GM23338 (cell line): ENCODE measurements at regions not wholly inside any gene's neighbourhood (a gene's known extent, or its start where the extent isn't known, plus 50 kb on each side); places are given as distances from the start of the nearest gene placed in this dataset.

Experiments
- ATAC-seq: fragments of 200-7000 bp; cut with Tn5 transposase; 3 replicates; pipeline ENCODE4 v1.9.1; 2020
- DNase-seq: peaks from one replicate; pipeline ENCODE4 v3.0.0-alpha.2; 2015; ENCODE audit warnings: low spot score
- H2AFZ ChIP-seq: fragments of 200-600 bp; sonication (generic); 2 replicates; pipeline ENCODE4 v1.8.0; 2016; ENCODE audit warnings: antibody characterized with exemption, mild to moderate bottlenecking, moderate library complexity
- H3F3A ChIP-seq: fragments of 200-600 bp; sonication (generic); replicated peaks from 2 replicates; pipeline ENCODE4 v1.8.0; 2017; ENCODE audit warnings: antibody characterized with exemption, mixed run types, low read depth
- H3K27ac ChIP-seq: fragments of 200-600 bp; sonication (generic); 2 replicates; pipeline ENCODE4 v1.6.1; 2016; ENCODE audit warnings: low read depth
- H3K27me3 ChIP-seq: fragments of 200-600 bp; sonication (generic); 2 replicates; pipeline ENCODE4 v1.8.0; 2016; ENCODE audit warnings: mild to moderate bottlenecking, mixed run types, moderate library complexity; ENCODE audit not compliant: insufficient read depth
- H3K36me3 ChIP-seq: fragments of 200-600 bp; sonication (generic); 2 replicates; pipeline ENCODE4 v1.8.0; 2016; ENCODE audit warnings: mild to moderate bottlenecking; ENCODE audit not compliant: insufficient read depth
- H3K4me1 ChIP-seq: fragments of 200-600 bp; sonication (generic); 2 replicates; pipeline ENCODE4 v1.8.0; 2016; ENCODE audit warnings: mild to moderate bottlenecking, moderate library complexity; ENCODE audit not compliant: insufficient read depth
- H3K4me2 ChIP-seq: fragments of 200-600 bp; sonication (generic); 2 replicates; pipeline ENCODE4 v1.7.1; 2017; ENCODE audit warnings: mixed run types
- H3K4me3 ChIP-seq: fragments of 200-600 bp; sonication (generic); 2 replicates; pipeline ENCODE4 v1.6.1; 2016; ENCODE audit warnings: mixed run types
- H3K79me2 ChIP-seq: fragments of 200-600 bp; sonication (generic); replicated peaks from 2 replicates; pipeline ENCODE4 v1.8.0; 2017; ENCODE audit warnings: mild to moderate bottlenecking; ENCODE audit not compliant: insufficient read depth
- H3K9me2 ChIP-seq: fragments of 200-600 bp; sonication (generic); 2 replicates; pipeline ENCODE4 v1.8.0; 2017; ENCODE audit not compliant: insufficient read depth
- H4K20me1 ChIP-seq: fragments of 200-600 bp; sonication (generic); replicated peaks from 2 replicates; pipeline ENCODE4 v1.8.0; 2017; ENCODE audit warnings: mild to moderate bottlenecking; ENCODE audit not compliant: insufficient read depth
- H3K27ac Mint-ChIP-seq: 2 replicates; pipeline ENCODE4 v1.8.0; 2020; ENCODE audit warnings: inconsistent platforms, mild to moderate bottlenecking, moderate library complexity, mixed read lengths
- H3K27me3 Mint-ChIP-seq: 3 replicates; pipeline ENCODE4 v1.8.0; 2022; ENCODE audit warnings: low read depth, mild to moderate bottlenecking, moderate library complexity, mixed read lengths, inconsistent platforms; ENCODE audit not compliant: insufficient read depth, poor library complexity
- H3K36me3 Mint-ChIP-seq: 3 replicates; pipeline ENCODE4 v1.8.0; 2021; ENCODE audit warnings: low read depth, mild to moderate bottlenecking, inconsistent platforms, moderate library complexity, mixed read lengths
- H3K4me1 Mint-ChIP-seq: 3 replicates; pipeline ENCODE4 v1.8.0; 2020; ENCODE audit warnings: mild to moderate bottlenecking, inconsistent platforms, mixed read lengths
- H3K4me3 Mint-ChIP-seq: 3 replicates; pipeline ENCODE4 v1.8.0; 2021; ENCODE audit warnings: moderate library complexity, mild to moderate bottlenecking, inconsistent platforms, mixed read lengths
- H3K9me3 Mint-ChIP-seq: 3 replicates; pipeline ENCODE4 v1.8.0; 2020; ENCODE audit warnings: moderate library complexity, mild to moderate bottlenecking, inconsistent platforms, mixed read lengths
- CREB1 ChIP-seq: fragments of 250-450 bp; sonication (Bioruptor Pico); IDR thresholded peaks from 2 replicates; pipeline ENCODE4 v1.5.0; 2020; ENCODE audit warnings: low read depth, mild to moderate bottlenecking, moderate library complexity
- EZH2 ChIP-seq: fragments of 200-600 bp; sonication (generic); IDR thresholded peaks from one replicate; pipeline ENCODE4 v1.8.0; 2017; ENCODE audit warnings: antibody characterized with exemption, mild to moderate bottlenecking, low read depth; ENCODE audit not compliant: unreplicated experiment
- JUNB ChIP-seq: IDR thresholded peaks from one replicate; pipeline ENCODE4 v1.6.1; 2016; ENCODE audit warnings: antibody characterized with exemption; ENCODE audit not compliant: unreplicated experiment
- STAT1 ChIP-seq: IDR thresholded peaks from one replicate; pipeline ENCODE4 v1.6.1; 2016; ENCODE audit warnings: antibody characterized with exemption; ENCODE audit not compliant: unreplicated experiment
- TF ChIP-seq, protein P1 (sequence below): fragments of 250-450 bp; sonication (Bioruptor Pico); IDR thresholded peaks from 2 replicates; pipeline ENCODE4 v1.5.0; 2020; ENCODE audit warnings: mild to moderate bottlenecking, moderate library complexity
- TF ChIP-seq, protein P2 (sequence below): IDR thresholded peaks from one replicate; pipeline ENCODE4 v1.6.1; 2018; ENCODE audit warnings: antibody characterized with exemption; ENCODE audit not compliant: unreplicated experiment

DNA sequence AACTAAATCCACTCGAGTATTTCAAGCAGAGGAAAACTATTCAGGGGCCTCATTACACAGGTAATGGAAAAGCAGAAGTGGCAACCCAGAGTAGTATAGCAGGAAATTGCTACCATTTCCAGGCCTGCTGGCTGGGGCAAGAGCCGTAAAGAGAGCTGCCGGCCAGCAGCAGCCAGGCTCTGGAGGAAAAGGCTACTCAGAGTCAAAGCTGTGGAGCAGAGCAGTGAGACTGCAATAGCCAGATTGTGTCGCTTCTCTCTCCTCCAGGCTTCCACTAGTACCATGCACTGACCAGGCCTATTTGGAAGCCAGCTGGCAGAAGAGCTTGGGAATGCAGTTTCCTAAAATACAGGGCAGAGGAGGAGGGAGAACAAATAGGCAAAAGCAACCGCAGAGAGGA is 155.5 kb downstream of the OMA1 start (continued):
- TF ChIP-seq, protein P1, sequence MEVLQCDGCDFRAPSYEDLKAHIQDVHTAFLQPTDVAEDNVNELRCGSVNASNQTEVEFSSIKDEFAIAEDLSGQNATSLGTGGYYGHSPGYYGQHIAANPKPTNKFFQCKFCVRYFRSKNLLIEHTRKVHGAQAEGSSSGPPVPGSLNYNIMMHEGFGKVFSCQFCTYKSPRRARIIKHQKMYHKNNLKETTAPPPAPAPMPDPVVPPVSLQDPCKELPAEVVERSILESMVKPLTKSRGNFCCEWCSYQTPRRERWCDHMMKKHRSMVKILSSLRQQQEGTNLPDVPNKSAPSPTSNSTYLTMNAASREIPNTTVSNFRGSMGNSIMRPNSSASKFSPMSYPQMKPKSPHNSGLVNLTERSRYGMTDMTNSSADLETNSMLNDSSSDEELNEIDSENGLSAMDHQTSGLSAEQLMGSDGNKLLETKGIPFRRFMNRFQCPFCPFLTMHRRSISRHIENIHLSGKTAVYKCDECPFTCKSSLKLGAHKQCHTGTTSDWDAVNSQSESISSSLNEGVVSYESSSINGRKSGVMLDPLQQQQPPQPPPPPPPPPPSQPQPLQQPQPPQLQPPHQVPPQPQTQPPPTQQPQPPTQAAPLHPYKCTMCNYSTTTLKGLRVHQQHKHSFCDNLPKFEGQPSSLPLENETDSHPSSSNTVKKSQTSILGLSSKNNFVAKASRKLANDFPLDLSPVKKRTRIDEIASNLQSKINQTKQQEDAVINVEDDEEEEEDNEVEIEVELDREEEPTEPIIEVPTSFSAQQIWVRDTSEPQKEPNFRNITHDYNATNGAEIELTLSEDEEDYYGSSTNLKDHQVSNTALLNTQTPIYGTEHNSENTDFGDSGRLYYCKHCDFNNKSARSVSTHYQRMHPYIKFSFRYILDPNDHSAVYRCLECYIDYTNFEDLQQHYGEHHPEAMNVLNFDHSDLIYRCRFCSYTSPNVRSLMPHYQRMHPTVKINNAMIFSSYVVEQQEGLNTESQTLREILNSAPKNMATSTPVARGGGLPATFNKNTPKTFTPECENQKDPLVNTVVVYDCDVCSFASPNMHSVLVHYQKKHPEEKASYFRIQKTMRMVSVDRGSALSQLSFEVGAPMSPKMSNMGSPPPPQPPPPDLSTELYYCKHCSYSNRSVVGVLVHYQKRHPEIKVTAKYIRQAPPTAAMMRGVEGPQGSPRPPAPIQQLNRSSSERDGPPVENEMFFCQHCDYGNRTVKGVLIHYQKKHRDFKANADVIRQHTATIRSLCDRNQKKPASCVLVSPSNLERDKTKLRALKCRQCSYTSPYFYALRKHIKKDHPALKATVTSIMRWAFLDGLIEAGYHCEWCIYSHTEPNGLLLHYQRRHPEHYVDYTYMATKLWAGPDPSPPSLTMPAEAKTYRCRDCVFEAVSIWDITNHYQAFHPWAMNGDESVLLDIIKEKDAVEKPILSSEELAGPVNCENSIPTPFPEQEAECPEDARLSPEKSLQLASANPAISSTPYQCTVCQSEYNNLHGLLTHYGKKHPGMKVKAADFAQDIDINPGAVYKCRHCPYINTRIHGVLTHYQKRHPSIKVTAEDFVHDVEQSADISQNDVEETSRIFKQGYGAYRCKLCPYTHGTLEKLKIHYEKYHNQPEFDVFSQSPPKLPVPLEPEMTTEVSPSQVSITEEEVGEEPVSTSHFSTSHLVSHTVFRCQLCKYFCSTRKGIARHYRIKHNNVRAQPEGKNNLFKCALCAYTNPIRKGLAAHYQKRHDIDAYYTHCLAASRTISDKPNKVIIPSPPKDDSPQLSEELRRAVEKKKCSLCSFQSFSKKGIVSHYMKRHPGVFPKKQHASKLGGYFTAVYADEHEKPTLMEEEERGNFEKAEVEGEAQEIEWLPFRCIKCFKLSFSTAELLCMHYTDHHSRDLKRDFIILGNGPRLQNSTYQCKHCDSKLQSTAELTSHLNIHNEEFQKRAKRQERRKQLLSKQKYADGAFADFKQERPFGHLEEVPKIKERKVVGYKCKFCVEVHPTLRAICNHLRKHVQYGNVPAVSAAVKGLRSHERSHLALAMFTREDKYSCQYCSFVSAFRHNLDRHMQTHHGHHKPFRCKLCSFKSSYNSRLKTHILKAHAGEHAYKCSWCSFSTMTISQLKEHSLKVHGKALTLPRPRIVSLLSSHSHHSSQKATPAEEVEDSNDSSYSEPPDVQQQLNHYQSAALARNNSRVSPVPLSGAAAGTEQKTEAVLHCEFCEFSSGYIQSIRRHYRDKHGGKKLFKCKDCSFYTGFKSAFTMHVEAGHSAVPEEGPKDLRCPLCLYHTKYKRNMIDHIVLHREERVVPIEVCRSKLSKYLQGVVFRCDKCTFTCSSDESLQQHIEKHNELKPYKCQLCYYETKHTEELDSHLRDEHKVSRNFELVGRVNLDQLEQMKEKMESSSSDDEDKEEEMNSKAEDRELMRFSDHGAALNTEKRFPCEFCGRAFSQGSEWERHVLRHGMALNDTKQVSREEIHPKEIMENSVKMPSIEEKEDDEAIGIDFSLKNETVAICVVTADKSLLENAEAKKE (CRISPR knock-in tag), result no peak
- TF ChIP-seq CREB1 (CRISPR knock-in tag), result no peak
- TF ChIP-seq JUNB, result no peak
- TF ChIP-seq EZH2, result no peak

DNA sequence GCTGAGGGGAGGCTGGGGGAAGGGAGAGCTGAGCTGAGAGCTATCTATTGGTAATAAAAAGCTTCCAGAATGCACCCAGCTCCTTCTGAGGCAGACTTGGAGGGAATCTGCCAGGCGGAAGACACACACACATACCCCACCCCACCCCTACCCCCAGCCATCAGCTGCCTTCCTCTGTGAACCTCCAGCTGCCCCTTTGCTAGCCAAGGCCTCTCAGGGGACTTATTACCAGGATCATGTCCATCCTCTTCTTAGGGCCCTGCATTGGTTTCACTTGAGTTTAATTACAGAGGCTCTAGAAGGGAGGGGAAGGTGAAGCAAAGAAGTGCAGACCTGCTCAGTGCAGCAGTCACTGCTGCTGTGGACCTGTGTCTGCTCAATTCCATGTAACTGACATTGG is 156.4 kb downstream of the OMA1 start:
- Histone ChIP-seq H3K27me3 (no peaks in the 10 kb centered on the region), H3K4me3 (no peak overlapping the region), H3F3A (no peaks in the 10 kb centered on the region), H2AFZ (no peak overlapping the region), H3K27ac (no peak overlapping the region), H3K79me2 (no peaks in the 10 kb centered on the region), H4K20me1 (no peaks in the 10 kb centered on the region), H3K36me3 (no peaks in the 10 kb centered on the region), H3K4me1 (peaks cover 18% of the 10 kb centered on the region), H3K4me2 (no peak overlapping the region), H3K9me2 (peaks cover 10% of the 10 kb centered on the region; the same call in 1 of the 2 replicates)
- no peaks in the 10 kb centered on the region for H3K9me3 Mint-ChIP-seq
- H3K4me3 Mint-ChIP-seq, result no peak overlapping the region
- no peak for ATAC-seq
- no peak for DNase-seq
- H3K27me3 Mint-ChIP-seq, result peaks cover 1% of the 10 kb centered on the region
- no peaks in the 10 kb centered on the region for H3K36me3 Mint-ChIP-seq
- H3K27ac Mint-ChIP-seq, result no peak overlapping the region
- peaks cover 8% of the 10 kb centered on the region for H3K4me1 Mint-ChIP-seq
- TF ChIP-seq JUNB (no peak), STAT1 (no peak), CREB1 (CRISPR knock-in tag) (no peak)
- TF ChIP-seq, protein P2, sequence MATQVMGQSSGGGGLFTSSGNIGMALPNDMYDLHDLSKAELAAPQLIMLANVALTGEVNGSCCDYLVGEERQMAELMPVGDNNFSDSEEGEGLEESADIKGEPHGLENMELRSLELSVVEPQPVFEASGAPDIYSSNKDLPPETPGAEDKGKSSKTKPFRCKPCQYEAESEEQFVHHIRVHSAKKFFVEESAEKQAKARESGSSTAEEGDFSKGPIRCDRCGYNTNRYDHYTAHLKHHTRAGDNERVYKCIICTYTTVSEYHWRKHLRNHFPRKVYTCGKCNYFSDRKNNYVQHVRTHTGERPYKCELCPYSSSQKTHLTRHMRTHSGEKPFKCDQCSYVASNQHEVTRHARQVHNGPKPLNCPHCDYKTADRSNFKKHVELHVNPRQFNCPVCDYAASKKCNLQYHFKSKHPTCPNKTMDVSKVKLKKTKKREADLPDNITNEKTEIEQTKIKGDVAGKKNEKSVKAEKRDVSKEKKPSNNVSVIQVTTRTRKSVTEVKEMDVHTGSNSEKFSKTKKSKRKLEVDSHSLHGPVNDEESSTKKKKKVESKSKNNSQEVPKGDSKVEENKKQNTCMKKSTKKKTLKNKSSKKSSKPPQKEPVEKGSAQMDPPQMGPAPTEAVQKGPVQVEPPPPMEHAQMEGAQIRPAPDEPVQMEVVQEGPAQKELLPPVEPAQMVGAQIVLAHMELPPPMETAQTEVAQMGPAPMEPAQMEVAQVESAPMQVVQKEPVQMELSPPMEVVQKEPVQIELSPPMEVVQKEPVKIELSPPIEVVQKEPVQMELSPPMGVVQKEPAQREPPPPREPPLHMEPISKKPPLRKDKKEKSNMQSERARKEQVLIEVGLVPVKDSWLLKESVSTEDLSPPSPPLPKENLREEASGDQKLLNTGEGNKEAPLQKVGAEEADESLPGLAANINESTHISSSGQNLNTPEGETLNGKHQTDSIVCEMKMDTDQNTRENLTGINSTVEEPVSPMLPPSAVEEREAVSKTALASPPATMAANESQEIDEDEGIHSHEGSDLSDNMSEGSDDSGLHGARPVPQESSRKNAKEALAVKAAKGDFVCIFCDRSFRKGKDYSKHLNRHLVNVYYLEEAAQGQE, result no peak
- TF ChIP-seq, protein P1 (CRISPR knock-in tag), result no peak
